GM23248 (cell line): ENCODE measurements at regions not wholly inside any gene's neighbourhood (a gene's known extent, or its start where the extent isn't known, plus 50 kb on each side); places are given as distances from the start of the nearest gene placed in this dataset.

Source experiments
- EZH2 ChIP-seq: fragments of 200-600 bp; sonication (generic); IDR thresholded peaks from 2 replicates; pipeline ENCODE4 v1.6.1; 2018; ENCODE audit warnings: antibody characterized with exemption, mild to moderate bottlenecking; ENCODE audit not compliant: insufficient read depth, poor library complexity, severe bottlenecking
- EZH2phosphoT487 ChIP-seq: fragments of 200-600 bp; sonication (generic); IDR thresholded peaks from 2 replicates; pipeline ENCODE4 v1.6.1; 2018; ENCODE audit warnings: antibody characterized with exemption, moderate library complexity, mild to moderate bottlenecking, low read depth; ENCODE audit not compliant: insufficient read depth

DNA sequence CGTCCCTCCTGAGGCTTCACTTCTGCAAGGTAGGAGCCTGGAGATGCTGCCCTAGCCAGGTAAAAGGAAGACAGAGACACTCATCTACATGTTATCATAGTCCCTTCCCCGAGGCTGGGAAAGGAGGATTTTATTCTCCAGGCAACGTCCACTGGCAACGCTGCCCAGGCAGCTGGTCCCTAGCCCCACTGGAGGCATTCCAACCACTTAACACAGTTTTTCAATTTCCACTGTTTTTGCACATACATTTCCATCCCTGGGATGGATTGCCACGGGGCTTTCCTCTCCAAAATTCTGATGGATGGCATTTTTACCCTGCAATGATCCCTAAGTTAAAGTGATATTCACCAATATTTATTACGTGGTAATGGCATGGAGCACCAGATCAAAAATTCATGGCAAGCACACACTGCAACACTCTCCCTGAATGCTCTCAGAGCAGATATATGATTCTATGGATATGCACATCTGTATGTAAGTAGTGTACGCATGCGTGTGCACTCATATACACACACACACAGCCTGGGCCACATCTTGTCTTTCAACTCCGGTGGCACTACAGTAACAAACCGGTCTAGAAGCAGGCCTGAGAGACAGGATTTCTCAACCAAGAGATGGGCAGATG, 322.3 kb upstream of the TSHZ3 start:
- TF ChIP-seq EZH2 = no peak
- no peak for TF ChIP-seq EZH2phosphoT487
